ENCODE measurements at regions not wholly inside any gene's neighbourhood (a gene's known extent, or its start where the extent isn't known, plus 50 kb on each side); places are given as distances from the start of the nearest gene placed in this dataset.

DNA sequence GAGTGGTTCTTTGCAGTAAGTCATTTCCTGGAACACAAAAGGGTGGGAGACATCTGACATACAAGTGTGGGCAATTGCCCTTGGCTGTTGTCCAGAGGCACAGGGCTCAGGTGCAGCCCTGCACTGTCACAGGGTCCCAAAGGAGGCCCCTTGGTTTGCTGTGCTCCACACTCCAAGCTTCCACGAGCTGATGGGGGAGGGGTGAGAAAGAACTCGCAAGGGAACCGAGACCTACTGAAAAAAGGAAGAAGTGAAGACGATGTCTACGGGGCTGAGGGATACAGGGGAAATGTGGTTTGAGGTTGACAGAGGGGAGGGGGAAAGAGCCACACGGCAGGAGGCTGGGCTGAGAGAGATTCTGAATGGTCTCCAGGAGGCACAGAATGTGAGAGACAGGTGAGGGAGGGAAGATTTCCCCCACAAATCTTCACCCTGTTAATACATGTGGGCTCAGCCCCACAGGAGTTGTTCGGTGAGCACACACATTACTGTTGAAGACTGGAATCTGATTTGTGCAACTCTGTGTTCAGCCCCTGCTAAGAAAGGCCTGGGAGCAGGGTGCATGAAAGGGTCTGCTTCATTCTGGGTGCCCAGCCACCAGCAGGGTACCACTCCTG is 123.4 kb downstream of the LY86 start:
- TF ChIP-seq, protein P1, sequence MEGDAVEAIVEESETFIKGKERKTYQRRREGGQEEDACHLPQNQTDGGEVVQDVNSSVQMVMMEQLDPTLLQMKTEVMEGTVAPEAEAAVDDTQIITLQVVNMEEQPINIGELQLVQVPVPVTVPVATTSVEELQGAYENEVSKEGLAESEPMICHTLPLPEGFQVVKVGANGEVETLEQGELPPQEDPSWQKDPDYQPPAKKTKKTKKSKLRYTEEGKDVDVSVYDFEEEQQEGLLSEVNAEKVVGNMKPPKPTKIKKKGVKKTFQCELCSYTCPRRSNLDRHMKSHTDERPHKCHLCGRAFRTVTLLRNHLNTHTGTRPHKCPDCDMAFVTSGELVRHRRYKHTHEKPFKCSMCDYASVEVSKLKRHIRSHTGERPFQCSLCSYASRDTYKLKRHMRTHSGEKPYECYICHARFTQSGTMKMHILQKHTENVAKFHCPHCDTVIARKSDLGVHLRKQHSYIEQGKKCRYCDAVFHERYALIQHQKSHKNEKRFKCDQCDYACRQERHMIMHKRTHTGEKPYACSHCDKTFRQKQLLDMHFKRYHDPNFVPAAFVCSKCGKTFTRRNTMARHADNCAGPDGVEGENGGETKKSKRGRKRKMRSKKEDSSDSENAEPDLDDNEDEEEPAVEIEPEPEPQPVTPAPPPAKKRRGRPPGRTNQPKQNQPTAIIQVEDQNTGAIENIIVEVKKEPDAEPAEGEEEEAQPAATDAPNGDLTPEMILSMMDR (IDR thresholded peaks at IDR 0.05; ENCODE audit: low read depth, low read length) = no peak
- H3K4me3 ChIP-seq (ENCODE audit: low read depth, low read length) = no peak overlapping the region

DNA sequence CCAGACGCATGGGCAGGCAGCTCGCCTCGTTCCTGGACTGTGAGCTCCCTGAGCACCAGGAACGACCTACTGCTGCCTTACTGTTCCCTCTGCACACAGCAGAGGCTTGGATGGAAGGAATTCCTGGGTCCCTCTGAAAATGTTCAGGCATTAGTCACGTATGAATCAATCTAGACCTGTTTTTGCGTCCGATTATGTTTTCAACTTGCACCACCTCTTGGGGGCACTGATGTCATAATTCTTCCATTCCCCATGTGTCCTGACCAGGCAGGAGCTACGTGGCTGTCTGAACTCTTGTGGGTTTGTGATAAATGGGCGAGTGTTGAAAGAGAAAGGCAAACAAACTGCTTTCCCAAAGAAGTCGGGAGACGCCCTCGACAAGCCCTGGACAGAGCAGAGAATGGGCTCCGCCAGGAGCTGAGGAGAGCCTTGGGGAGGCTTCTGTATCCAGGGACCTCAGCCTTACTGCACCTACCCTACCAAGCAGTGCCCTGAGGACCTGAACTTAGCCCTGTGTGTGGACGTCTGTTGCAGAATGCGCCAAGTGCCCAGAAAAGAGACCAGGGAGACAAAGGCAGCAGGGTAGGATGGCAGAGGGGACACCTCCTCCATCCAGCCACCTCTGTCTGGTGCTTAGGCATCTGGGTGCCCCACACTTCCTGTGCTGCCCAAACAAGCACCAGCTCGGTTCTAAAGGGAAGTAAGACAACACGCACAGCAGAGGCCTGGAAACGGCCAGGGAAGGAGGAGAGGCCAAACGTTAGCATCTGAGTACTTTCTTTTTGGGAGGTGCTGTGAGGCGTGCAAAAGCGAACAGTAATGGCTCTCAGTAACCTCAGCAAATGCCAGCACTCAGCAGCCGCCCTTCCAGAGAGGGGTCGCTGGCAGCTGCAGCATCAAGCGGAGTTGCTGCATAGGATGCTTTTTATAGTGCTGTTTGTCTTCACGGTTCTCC is 124.2 kb downstream of the LY86 start:
- H3K4me3 ChIP-seq (ENCODE audit: low read depth, low read length) = peak overlapping the region; percentile 8; the same call in 1 of the 2 replicates
- TF ChIP-seq, protein P1 (IDR thresholded peaks at IDR 0.05; ENCODE audit: low read depth, low read length) = no peak

DNA sequence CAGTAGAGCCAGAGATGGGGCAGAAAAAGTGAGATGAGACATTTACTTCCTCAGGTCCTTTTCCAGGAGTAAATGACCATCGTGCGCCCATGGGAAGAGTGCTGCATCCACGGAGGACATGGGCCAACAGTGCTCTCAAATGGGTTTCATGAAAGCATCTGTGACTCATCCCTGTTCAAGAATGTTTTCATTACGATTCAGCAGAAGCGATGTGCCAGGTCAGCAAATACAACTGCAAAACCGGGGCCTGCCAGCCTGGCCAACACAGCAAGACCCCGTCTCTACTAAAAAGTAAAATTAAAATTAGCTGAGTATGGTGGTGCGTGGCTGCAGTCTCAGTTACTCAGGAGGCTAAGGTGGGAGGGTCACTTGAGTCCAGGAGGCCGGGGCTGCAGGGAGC is 125.1 kb downstream of the LY86 start:
- no peak overlapping the region for H3K4me3 ChIP-seq (ENCODE audit: low read depth, low read length)

DNA sequence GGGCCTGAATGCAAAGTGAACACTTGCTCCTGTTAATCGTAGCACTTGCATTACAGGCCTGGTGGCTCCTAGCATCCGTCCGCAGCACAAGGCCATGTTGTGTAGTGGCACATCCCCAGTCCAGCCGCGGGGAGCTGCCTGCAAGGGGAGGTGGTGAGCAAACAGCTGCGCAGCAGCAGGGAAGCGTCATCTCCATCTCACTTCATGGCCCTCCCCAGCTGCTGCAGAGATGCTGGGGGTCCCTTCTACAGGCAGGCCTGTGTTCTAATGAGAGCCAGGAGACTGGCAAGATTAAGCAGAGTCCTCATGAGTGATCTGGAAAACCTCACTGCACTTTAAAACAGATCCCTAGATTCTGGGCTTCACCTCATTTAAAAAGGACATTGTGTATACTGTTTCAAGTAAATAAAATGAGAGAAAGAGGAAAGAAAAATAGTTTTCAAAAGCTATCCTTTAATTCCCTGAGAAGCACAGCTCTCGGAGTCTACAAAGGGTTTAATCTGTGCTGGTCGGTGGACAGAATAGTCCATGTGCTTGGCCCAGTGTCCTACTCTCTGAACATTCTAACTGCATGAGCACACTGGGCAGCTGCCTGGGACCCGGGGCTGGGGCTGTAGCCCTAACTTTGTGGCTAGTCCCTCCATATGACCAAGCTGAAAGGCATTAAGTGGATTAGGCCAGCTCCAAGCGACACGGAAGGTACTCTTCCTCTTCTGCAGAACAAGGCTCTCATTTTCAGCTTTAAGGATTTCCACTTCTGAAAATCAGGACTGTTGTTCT is 125.8 kb downstream of the LY86 start:
- TF ChIP-seq, protein P1 (IDR thresholded peaks at IDR 0.05; ENCODE audit: low read depth, low read length) = no peak

More for the DNA sequence above, 125.1 kb downstream of the LY86 start:
- TF ChIP-seq, protein P1 (IDR thresholded peaks at IDR 0.05; ENCODE audit: low read depth, low read length) = no peak

DNA sequence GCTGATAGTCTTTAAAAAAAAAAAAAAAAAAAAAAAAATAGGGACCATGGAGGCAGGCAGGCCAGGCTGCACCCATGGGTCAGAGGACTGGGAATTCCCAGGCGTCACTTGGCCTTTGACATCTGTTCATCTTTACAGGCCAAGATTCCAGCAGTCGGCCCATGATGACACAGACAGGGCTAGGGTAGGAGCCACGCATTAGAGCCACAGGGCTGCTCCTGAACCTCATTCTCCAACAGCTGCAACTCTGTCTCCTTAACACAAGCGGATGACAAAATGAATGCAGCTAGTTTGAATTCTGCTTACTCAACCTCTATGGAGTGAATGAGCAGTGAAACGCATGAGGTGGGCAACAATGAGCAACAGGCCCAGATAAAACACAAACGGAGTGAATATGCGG is 126.4 kb downstream of the LY86 start:
- TF ChIP-seq, protein P1 (IDR thresholded peaks at IDR 0.05; ENCODE audit: low read depth, low read length) = no peak

More for the DNA sequence above, 125.8 kb downstream of the LY86 start:
- H3K4me3 ChIP-seq (ENCODE audit: low read depth, low read length) = no peak overlapping the region

DNA sequence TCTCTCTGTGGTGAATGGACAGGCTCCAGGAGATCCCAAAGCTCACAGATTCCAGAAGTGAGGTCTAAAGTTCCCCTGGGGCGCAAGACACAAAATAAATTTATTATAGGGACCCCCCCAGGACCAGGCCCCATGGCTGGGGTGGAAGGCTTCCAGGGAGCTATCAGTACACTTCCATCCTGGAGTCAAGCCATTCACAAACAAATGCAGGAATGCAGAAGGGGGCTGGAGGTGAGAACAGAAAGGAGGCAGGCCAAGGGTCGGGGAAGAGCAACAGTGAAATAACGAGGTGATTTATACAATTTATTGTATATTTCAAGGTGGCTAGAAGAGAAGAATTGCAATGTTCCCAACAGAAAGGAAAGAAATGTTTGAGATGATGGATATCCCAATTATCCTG is 126.9 kb downstream of the LY86 start:
- H3K4me3 ChIP-seq (ENCODE audit: low read depth, low read length) = no peak overlapping the region
- TF ChIP-seq, protein P1 (IDR thresholded peaks at IDR 0.05; ENCODE audit: low read depth, low read length) = no peak

More for the DNA sequence above, 126.4 kb downstream of the LY86 start:
- H3K4me3 ChIP-seq (ENCODE audit: low read depth, low read length) = no peak overlapping the region

Measured in WI38 (cell line).